NCI-H1105 (cell line): ENCODE measurements at regions not wholly inside any gene's neighbourhood (a gene's known extent, or its start where the extent isn't known, plus 50 kb on each side); places are given as distances from the start of the nearest gene placed in this dataset.

Source experiments
- DNase-seq: peaks from one replicate; lab custom pipeline; 2025; lab: John Stamatoyannopoulos, UW

DNA sequence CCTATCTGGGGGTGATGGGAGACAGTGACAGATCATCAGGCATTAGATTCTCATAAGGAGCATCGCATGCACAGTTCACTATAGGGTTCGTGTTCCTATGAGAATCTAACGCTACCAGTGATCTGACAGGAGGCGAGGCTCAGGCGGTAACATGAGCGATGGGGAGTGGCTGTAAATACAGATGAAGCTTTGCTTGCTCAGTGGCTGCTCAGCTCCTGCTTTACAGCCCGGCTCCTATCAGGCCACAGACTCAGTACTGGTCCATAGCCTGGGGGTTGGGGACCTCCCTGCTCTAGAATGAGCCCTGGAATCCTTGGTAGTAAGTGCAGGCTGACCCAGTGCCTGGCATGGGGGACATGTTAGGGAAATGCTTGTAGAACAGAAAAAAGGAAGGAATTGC is 426.0 kb downstream of the TYW1 start:
- no peak for DNase-seq

DNA sequence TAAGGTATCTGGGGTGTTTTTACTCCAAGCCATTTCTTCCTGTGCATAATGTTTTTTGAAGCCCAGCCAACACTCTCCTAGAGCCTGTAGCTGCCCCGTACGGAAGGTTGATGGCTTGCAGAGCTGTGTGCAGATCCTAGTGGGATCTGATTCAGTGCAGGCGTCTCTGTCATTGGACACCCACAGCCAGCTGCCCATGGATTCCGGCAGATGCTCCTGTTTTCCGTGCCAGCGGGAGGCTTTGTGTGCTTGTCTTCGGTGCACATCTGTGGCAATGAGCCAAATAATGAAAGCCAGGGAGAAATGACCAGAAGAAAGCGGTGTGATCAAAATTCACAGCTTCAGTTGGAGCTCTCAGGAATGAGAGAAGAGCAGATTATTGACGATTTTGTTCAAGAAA is 426.4 kb downstream of the TYW1 start:
- no peak for DNase-seq

- no peak for DNase-seq
Observed at GRCh38 chr7:67426654-67427053, 430.0 kb downstream of the TYW1 start.

DNA sequence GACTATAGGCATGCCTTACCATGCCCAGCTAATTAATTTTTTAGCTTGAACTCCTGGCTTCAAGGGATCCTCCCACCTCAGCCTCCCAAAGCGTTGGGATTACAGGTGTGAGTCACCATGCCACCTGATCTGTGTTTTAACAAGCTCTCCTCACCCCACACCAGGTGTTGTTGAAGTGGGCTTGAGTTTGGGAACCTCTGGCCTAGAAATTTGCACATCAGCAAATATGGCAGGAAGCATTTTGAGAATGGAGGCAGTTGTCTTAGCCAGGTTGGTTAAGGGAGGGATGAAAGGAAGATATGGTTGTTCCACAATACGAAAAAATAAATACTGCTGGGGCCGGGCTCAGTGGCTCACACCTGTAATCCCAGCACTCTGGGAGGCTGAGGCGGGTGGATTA is 433.1 kb downstream of the TYW1 start:
- no peak for DNase-seq

DNA sequence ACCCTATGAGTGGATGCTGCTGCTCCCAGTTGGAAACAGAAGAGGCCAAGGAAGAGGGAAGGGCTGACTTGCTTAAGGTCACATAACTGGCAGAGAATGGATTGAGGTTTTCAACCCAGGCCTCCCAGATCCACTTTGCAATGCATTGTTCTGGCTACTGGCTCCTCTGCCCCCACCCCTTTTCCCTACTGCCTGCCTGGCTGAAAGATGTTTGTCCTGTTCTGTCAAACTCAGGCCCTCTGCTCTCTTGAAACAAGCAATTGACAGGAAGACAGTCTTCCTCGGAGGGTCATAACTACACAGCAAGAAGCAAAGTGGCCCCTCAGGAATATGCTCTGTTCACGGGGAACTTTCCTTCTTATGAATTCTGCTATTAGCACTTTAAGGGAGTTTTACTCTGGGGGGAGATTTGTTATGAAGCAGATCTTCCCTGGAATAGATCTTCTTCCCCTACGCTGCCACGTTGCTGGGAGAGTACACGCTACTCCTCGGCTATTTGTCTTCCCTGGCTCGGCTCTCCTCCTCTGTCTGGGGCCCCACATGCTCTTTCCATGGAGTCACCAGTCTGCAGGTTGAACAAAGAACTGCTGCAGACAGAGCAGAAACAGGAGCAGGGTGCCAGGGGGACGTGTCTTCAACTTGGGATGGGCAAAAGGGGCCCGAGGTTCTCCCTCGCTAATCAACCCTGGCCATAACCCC is 436.1 kb downstream of the TYW1 start:
- no peak for DNase-seq

DNA sequence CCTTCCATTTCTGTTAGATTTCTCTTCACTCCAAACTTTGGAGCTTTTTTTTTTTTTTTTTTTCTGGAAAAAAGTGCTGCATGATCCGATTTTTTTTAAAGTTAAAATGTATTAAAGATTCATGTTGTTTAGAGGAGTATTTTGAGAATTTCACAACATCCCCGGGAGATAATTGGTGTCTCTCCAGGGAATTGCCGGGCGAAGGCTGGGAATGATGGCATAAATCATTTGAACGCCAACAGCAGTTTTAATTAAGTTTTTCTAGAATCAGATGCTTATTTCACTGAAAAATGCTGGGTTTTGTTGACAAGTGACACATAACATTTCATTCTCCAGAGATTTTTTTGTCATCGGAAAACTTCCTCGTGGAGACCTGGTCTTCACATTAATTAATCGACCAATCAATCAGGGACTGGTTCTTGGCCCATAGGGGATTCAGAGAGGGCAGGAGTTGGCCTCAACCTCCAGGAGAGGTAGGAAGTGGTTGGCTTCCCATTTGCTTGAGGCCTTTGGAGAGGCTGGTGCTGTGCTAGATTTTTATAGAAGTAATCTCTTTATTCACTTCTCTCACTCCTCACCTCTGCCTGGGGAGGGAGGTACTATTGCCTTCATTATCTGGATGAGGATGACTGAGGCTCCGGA is 439.4 kb downstream of the TYW1 start:
- DNase-seq: no peak

DNA sequence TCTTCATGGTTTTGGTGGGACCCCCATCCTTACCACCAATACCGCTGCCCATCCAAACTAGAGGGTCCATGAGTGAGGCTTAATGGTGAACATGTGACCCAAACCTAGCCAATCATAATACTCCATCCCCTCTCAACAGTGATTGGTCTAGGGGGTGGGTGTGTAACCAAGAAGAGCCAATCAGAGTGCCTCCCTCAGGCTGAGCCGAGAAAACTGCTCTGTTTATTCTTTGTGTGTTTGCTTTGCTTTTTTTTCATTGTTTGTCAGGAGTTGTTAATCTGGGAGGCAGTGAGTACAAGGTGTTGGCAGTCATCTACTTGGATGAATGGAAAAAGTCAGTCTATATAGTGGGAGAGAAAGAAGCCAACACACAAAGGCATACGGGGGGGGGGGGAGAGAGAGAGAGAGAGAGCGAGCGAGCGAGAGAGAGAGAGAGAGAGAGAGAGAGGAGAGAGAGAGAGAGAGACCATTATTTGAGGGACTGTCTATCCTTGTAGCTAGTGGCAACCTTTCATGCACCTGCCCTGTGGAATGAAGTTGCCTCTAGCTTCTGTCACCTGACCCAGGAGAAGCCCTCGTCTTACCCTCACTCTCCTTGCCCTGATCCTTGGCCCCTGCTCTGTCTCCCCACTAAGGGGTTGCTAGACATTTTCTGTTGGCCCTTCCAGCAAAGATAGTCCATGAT is 441.7 kb downstream of the TYW1 start:
- DNase-seq: no peak

DNA sequence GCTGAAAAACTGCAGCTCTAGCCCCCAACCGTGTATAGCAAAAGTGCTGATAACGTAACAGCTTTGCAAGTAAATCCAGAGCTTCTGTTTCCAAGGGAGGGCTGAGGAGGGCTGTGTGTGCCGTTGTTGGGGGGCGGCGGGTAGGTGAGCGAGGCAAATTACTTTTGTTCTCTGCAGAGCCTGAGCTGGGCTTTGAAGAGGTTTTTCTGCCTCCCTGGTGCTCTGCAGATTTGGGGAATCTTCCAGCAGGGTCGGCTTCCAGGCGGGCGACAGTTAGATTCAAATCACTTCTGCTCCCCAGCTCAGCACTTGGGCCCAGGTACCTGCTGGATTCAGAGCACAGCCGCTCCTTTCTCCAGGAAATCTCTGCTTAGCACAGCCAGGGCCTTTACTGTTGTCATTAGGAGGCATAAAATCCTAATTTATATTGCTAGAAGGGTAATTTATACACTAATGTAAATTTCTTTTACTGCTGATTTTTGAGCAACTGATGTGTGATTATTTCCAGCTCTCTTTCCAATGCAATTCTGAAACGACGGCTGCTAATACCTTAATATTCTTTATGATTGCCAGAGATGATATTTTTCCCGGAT is 442.4 kb downstream of the TYW1 start:
- DNase-seq: no peak

DNA sequence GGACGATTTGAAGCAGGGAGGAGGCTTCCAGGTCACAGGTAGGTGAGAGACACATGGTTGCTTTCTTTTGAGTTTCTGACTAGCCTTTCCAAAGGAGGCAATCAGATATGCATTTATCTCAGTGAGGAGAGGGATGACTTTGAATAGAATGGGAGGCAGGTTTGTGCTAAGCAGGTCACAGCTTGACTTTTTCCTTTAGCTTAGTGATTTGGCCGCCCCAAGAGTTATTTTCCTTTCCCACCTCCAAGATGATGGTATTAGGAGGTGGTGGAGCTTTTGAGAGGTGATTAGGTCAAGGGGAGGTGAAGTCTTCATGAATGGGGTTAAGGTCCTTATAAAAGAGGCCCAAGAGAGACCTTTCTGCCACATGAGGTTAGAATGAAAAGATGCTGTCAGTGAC is 443.7 kb downstream of the TYW1 start:
- no peak for DNase-seq

DNA sequence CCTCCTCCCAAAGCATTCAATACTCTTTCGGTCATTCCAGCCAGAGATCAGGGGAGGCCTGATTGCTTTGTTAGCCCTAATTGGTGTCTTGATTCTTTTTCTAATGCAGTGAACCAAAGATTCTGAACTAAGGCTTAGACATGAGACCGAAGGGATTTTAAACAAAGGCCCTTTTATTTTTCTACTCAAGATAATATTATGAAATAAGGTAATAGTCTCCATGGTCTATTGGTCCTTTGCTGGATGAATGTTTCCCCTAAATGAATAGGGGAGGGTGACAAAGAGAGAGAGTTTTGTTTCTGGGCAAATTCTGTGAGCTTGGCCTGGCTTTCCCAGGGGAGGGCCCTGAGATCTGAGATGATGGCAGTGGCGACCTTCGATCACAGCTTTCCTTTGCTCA is 449.1 kb downstream of the TYW1 start:
- DNase-seq: no peak

GRCh38 chr7:67447297-67447696 is 450.7 kb downstream of the TYW1 start:
- no peak for DNase-seq

- no peak for DNase-seq
Observed at GRCh38 chr7:67448271-67448670, 451.6 kb downstream of the TYW1 start.

DNA sequence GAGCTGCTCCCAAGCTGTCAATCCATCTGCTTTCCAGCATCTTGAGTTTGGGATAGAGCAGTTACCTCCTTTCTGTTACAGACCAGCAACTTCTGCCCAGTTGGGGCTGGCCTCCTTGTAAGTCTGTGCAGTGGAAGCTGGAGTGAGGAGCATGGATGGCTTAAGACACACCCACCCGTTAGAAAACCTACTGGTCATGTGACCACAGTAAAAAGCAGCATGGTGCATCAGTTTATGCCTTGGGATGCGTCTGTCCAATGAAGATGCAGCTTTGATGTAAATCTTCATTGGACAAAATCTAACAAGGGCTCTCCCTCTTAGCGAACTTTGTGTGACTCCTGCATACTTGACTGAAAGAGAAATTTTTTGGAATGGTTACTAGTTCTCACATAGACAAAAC is 453.5 kb downstream of the TYW1 start:
- no peak for DNase-seq

- DNase-seq: peak; percentile 37
Observed at GRCh38 chr7:67451306-67451705, 454.7 kb downstream of the TYW1 start.

DNA sequence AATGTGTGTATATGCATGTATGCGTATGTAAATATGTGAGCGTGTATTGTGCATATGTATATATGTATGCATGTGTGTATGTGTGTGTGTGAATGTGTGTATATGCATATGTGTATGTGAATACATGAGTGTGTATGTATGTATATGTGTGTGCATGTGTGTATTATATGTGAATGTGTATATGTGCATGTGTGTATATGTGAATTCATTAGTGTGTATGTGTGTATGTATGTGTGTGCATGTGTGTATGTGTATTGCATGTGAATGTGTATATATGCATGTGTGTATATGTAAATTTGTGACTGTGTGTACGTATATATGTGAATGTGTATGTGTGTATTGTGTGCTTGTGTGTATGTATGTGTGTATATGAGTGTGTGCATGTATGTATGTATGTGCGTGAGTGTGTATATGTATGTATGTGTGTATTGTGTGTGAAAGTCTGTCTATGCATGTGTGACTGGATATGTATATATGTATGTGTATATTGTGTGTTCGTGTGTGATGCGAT is 455.9 kb downstream of the TYW1 start:
- DNase-seq: no peak

- DNase-seq: no peak
Observed at GRCh38 chr7:67453580-67454380, 457.1 kb downstream of the TYW1 start.

GRCh38 chr7:67455508-67455907 is 458.9 kb downstream of the TYW1 start:
- DNase-seq: no peak

GRCh38 chr7:67462781-67463191 is 466.2 kb downstream of the TYW1 start:
- no peak for DNase-seq

GRCh38 chr7:67463316-67463715 is 466.7 kb downstream of the TYW1 start:
- no peak for DNase-seq

- no peak for DNase-seq
Observed at GRCh38 chr7:67463983-67464382, 467.4 kb downstream of the TYW1 start.

DNA sequence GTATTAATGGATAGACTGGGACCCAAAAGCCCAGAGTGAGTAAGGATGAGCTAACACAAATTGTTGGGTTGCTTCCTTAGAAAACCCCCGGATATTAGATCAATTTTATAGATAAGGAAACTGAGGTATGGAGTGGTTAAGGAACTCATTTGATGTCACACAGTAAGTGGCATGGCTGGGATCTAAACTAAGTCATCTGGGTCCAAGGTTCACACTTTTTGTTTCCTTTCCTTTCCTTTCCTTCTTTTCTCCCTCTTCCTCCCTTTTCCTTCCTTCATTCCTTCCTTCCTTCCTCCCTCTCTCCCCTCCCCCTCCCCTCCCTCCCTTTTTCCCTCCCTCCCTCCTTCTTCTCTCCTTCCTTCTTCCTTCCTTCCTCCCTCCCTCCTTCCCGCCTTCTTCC is 469.5 kb downstream of the TYW1 start:
- DNase-seq: no peak

GRCh38 chr7:67470256-67470751 is 473.7 kb downstream of the TYW1 start:
- no peak for DNase-seq
